DND-41 (cell line): ENCODE measurements at regions not wholly inside any gene's neighbourhood (a gene's known extent, or its start where the extent isn't known, plus 50 kb on each side); places are given as distances from the start of the nearest gene placed in this dataset.

Source experiments
- ATAC-seq: fragments of 200-7000 bp; cut with Tn5 transposase; 3 replicates; pipeline ENCODE4 v1.9.1; 2021; ENCODE audit warnings: low read depth; ENCODE audit not compliant: insufficient read depth
- DNase-seq: peaks from one replicate; pipeline ENCODE4 v3.0.0-alpha.2; 2020
- H2AFZ ChIP-seq: 2 replicates; pipeline ENCODE4 v1.6.0; 2012; ENCODE audit warnings: low read depth, low read length
- H3K27ac ChIP-seq: 2 replicates; pipeline ENCODE4 v1.5.1; 2012; ENCODE audit warnings: low read length, inconsistent platforms
- H3K27me3 ChIP-seq: fragments of 200-600 bp; sonication (generic); 2 replicates; pipeline ENCODE4 v1.6.0; 2012; ENCODE audit warnings: low read length, mild to moderate bottlenecking, inconsistent platforms; ENCODE audit not compliant: insufficient read depth, poor library complexity
- H3K36me3 ChIP-seq: 2 replicates; pipeline ENCODE4 v1.5.1; 2012; ENCODE audit warnings: low read length, inconsistent platforms; ENCODE audit not compliant: insufficient read depth
- H3K4me1 ChIP-seq: 2 replicates; pipeline ENCODE4 v1.5.1; 2012; ENCODE audit warnings: mild to moderate bottlenecking, low read length; ENCODE audit not compliant: insufficient read depth
- H3K4me2 ChIP-seq: 2 replicates; pipeline ENCODE4 v1.6.0; 2012; ENCODE audit warnings: mild to moderate bottlenecking, moderate library complexity, low read length, inconsistent platforms; ENCODE audit not compliant: insufficient read depth
- H3K4me3 ChIP-seq, 2 experiments: fragments of 200-600 bp in 1 of 2; shearing (Covaris generic) in 1 of 2; 2 replicates each; pipeline ENCODE4 v1.5.1; 2012 to 2016; ENCODE audit warnings: inconsistent platforms in 2 of 2, low read length in 2 of 2, mild to moderate bottlenecking in 2 of 2, low read depth in 1 of 2, moderate library complexity in 1 of 2
- H3K79me2 ChIP-seq: 2 replicates; pipeline ENCODE4 v1.6.0; 2012; ENCODE audit warnings: low read length, inconsistent platforms; ENCODE audit not compliant: insufficient read depth
- H3K9ac ChIP-seq: 2 replicates; pipeline ENCODE4 v1.6.0; 2012; ENCODE audit warnings: low read depth, mild to moderate bottlenecking, inconsistent platforms, low read length, moderate library complexity
- H3K9me3 ChIP-seq: 2 replicates; pipeline ENCODE4 v1.5.1; 2012; ENCODE audit warnings: low read length, moderate library complexity, mild to moderate bottlenecking, inconsistent platforms; ENCODE audit not compliant: insufficient read depth, severe bottlenecking
- H4K20me1 ChIP-seq: 2 replicates; pipeline ENCODE4 v1.6.0; 2012; ENCODE audit warnings: low read length; ENCODE audit not compliant: insufficient read depth
- CTCF ChIP-seq: IDR thresholded peaks from 2 replicates; pipeline ENCODE4 v1.5.1; 2012; ENCODE audit warnings: borderline replicate concordance, low read length, moderate library complexity, mild to moderate bottlenecking; ENCODE audit not compliant: poor library complexity, severe bottlenecking; ENCODE audit errors: extremely low read depth
- EZH2 ChIP-seq: IDR thresholded peaks from 3 replicates; pipeline ENCODE4 v1.6.1; 2012; ENCODE audit warnings: borderline replicate concordance, low read depth, mild to moderate bottlenecking, moderate library complexity, low read length, inconsistent platforms; ENCODE audit not compliant: severe bottlenecking

- Histone ChIP-seq H4K20me1 (no peaks in the 10 kb centered on the region), H3K36me3 (no peaks in the 10 kb centered on the region), H3K9me3 (no peaks in the 10 kb centered on the region), H3K27ac (no peak overlapping the region), H3K4me2 (no peak overlapping the region), H3K9ac (no peak overlapping the region), H2AFZ (no peak overlapping the region), H3K4me1 (peaks cover 23% of the 10 kb centered on the region), H3K79me2 (no peaks in the 10 kb centered on the region), H3K4me3 (no peak overlapping the region), H3K27me3 (no peaks in the 10 kb centered on the region)
- ATAC-seq, result no peak
- TF ChIP-seq CTCF (no peak), EZH2 (no peak)
- no peak for DNase-seq
Observed at GRCh38 chr15:58282060-58282708, 144.0 kb downstream of the AQP9 start.

DNA sequence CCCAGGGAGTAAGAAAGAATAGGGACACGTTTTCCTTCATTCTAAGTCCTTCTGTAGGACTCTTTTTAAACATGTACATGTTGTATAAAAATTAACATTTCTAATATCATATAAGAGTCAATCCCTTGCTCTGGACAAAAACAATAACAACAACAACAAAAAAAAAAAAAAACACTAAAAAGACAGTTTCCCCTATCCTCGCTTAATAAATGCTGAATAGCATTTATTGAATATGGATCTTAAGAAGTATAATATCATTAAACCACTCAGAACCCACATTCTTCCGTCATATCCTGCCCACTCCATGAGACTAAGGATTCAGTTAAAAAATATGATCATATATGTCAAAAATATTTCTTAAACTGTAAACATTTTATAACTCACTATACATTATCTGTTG lies 145.1 kb downstream of the AQP9 start:
- Histone ChIP-seq H3K36me3 (no peaks in the 10 kb centered on the region), H3K4me1 (peaks cover 23% of the 10 kb centered on the region), H3K9me3 (no peaks in the 10 kb centered on the region), H3K9ac (no peak overlapping the region), H3K4me3 (no peak overlapping the region), H4K20me1 (no peaks in the 10 kb centered on the region), H3K4me2 (no peak overlapping the region), H3K27ac (no peak overlapping the region), H2AFZ (no peak overlapping the region), H3K79me2 (no peaks in the 10 kb centered on the region), H3K27me3 (no peaks in the 10 kb centered on the region)
- ATAC-seq (no peak), DNase-seq (no peak)
- TF ChIP-seq EZH2, result no peak
- no peak for TF ChIP-seq CTCF

DNA sequence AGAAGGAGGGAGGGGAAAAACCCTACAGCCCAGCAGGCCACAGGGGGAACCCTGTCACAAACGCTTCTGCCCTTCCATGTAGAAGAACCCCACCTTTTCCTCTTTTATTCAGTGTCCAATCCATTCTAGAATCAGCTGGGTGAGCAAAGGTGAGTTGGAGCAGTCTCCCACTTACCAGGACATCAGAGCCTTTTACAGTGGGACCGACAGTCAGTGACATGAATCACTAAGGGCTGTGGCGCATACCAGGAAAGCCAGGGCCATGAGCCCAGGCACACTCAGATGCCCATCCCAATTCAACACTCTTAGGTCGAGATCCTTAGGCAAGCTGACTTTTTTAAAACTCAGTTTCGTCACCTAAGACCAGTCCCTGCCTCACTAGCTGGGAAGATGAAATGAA lies 146.1 kb downstream of the AQP9 start:
- no peak overlapping the region for H3K27ac ChIP-seq
- TF ChIP-seq EZH2, result no peak
- no peak for TF ChIP-seq CTCF
- H4K20me1 ChIP-seq, result no peaks in the 10 kb centered on the region
- H3K36me3 ChIP-seq, result no peaks in the 10 kb centered on the region
- no peaks in the 10 kb centered on the region for H3K79me2 ChIP-seq
- no peak overlapping the region for H2AFZ ChIP-seq
- no peak overlapping the region for H3K9ac ChIP-seq
- DNase-seq (no peak), ATAC-seq (no peak)
- peaks cover 23% of the 10 kb centered on the region for H3K4me1 ChIP-seq
- H3K4me2 ChIP-seq, result no peak overlapping the region
- no peak overlapping the region for H3K4me3 ChIP-seq
- no peaks in the 10 kb centered on the region for H3K9me3 ChIP-seq
- H3K27me3 ChIP-seq, result no peaks in the 10 kb centered on the region

GRCh38 chr15:58285212-58285920 lies 146.4 kb upstream of the LIPC start:
- no peaks in the 10 kb centered on the region for H3K36me3 ChIP-seq
- H3K27me3 ChIP-seq, result no peaks in the 10 kb centered on the region
- H3K9me3 ChIP-seq, result no peaks in the 10 kb centered on the region
- H3K4me2 ChIP-seq, result peak overlapping the region; percentile 33; the same call in 1 of the 2 replicates
- ATAC-seq (no peak), DNase-seq (no peak)
- no peak overlapping the region for H3K9ac ChIP-seq
- peaks cover 23% of the 10 kb centered on the region for H3K4me1 ChIP-seq
- no peaks in the 10 kb centered on the region for H4K20me1 ChIP-seq
- no peak overlapping the region; a peak in 1 of 4 replicates for H3K4me3 ChIP-seq
- H3K79me2 ChIP-seq, result no peaks in the 10 kb centered on the region
- H2AFZ ChIP-seq, result no peak overlapping the region
- TF ChIP-seq EZH2 (no peak), CTCF (no peak)
- H3K27ac ChIP-seq, result peak overlapping the region; percentile 57
